ENCODE measurements at regions not wholly inside any gene's neighbourhood (a gene's known extent, or its start where the extent isn't known, plus 50 kb on each side); places are given as distances from the start of the nearest gene placed in this dataset.

DNA sequence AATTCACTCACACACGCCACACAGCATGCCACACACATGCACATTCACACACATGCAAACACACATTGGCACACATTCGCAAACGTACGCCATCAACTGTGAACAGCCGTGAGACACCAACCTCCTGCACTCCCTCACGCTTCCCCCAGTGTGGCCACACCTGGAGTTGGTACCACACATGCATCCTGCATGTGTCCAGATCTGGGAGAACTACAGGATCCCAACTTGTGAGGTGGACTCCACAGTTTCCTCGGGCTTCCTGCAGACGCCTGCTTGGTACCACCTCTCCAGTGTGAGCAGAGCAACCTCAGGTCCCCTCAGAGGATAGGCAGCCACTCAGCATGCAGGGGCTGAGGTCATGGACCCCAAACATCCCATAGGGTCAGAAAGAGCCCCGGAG is 239.0 kb downstream of the EIPR1 start:
- no peak for DNase-seq

DNA sequence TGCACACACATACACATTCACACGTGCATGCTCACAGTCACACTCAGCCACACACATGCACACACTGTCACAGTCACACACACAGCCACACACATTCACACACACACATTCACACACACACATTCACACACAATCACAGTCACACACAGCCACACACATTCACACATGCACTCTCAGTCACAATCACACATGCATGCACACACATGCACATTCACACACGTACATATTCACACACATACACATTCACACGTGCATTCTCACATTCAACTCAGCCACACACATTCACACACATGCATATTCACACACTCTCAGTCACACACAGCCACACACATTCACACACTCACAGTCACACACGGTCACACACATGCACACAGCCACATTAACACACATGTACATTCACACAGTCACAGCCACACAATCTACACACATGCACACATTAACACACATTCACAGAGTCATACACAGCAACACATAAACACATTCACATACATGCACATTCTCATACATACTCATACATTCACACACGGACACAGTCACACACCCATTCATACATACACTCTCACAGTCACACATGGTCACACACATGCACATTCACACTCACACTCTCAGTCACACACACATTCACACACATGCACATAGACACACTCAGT is 239.8 kb downstream of the EIPR1 start:
- DNase-seq: no peak

DNA sequence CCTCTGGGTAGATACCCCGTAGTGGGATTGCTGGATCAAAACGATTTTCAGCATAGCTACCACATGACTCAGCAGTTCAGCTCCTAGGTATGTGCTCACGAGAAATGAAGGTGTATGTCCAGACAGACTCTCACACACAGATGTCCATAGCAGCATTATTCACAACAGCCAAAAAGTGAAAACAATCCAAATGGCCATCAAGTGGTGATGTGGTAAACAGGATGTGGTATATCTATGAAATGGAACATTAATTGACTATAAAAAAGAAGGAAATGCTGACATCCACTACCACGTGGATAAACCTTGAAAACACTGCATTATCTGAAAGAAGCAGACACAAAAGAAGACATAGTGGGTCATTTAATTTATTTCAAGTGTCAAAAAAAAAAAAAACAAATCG is 241.9 kb downstream of the EIPR1 start:
- no peak for DNase-seq

DNA sequence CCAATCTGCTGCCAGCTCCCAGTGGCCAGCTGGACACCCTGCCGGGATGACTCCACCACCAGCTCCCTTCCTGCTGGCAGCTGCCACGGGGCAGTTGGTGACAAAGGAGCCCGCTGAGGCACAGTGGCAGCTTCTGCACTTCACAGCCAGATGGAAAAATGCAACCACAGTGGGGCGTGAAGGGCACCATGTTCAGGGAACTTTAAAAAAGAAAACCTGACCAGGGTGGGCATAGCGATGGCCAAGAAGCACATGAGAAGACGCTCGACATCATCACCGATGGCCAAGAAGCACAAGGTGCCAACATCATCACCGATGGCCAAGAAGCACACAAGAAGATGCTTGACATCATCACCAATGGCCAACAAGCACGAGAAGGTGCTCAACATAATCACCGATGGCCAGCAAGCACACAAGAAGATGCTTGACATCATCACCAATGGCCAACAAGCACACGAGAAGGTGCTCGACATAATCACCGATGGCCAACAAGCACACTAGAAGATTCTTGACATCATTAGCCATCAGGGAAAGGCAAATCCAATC is 243.5 kb downstream of the EIPR1 start:
- no peak for DNase-seq

DNA sequence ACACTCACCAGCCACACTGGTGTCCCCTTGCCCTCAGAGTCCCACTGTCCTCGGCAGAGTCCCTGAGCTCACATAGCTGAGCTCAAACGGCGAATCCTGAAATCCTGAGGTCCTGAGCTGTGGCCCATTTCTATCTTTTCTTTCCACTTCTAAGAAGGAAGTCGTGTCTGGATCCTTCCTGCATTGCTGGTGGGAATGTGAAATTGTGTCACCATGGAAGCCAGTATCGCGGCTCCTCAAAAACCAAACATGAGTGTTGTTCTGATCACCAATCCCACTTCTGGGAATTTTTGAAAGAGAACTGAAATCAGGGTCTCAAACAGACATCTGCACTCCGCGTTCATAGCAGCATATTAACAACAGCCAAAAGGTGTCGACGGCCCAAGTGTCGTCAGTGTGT is 244.7 kb downstream of the EIPR1 start:
- DNase-seq: no peak

DNA sequence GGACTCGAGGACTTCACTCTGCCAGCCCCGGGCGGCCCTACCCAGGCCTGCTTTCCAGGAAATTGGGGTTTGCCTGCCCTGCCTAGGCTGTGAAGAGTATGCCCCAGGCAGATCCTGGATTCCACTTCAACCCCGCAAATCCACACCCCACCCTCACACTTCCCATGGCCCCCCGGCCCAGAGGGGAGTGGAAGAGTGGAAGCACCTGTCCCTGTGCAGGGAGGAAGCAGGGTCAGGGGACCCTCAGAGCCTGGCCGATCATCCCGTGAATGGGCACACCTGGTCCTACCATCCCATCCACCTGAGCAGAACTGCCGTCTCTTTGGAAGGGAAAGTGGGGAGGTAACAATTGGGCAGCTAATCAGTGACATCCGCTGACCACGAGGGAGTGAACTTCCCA is 245.2 kb downstream of the EIPR1 start:
- no peak for DNase-seq

DNA sequence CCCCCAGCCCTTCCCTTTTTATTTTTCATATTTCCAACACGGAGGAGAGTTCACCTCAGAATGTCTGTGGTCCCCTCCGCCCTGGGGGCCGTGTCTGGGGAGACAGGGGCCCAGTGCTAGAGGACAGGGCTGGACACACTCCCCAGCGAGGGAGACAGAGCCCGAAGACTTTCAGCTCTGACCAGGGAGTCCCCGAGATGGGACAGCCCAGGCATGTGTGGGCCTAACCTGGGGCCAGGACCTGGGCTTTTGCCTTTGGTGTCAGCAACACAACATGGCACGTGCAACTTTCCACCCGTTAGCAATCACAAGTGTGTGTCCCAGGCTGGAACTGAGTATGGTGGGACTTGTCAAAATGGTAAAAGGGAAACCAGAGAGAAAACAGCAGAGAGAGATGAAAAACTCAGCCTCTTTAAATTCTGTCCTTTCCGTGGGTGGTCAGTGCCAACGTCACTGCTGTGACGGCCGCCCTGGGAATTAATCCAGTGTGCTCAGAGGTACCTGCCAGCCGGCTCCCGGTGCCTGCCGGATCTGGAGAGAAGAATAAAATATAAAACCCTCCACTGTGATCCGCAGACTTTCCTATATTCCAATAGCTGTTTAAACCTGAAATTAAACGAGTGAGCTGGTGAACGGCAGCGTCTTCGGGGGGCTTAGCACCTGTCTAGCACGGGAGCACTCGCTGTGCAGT is 245.8 kb downstream of the EIPR1 start:
- DNase-seq: no peak

DNA sequence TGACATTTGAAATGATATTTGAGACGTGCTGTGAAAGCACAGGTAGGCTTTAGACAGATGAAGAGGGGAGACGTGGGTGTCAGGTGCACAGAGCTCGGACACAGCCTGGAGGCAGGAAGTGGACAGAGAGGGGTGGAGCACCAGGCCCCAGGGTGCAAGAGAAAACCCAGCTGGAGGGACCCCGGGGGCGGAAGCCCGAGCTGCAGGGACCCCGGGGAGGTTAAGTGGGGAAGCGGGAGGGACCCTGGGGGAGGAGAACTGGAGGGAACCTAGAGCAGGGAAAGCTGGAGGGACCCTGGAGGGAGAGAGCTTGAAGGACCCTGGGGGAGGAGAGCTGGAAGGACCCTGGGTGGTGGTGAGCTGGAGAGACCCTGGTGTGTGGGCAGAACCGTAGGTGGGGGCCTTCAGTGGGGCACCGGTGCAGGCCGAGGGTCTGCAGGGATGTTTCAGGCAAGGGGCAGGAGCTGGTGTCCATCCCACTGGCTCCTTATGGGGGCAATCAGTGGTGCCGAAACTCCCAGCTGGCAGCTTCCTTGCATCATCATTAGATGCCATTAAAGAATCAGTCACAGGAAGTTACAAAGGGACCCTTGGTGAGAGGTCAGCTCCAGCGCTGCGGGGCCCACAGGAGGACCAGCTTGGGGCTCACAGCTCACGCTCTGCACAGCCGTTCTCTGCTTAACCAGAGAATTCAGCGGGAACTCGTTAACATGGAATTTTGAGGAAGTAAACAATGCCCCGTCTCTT is 246.6 kb downstream of the EIPR1 start:
- DNase-seq: no peak

DNA sequence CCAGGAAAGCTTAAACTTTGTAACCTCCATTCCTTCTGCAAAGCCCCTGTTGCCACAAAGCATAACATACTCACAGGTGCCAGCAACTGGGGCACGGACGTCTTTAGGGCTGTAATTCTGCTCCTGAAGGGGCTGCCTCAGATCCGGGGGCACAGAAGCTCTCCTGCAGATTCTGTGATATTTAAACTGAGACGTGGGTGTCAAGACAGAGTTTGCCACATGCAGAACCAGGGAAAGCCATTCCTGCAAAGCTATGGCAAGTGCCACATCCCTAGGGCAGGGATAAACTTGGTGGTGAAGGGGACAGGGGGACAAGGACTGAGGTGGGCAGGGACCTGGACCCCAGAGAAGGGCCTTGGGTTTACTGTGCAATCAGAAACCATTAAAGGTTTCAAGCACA is 247.2 kb downstream of the EIPR1 start:
- no peak for DNase-seq

DNA sequence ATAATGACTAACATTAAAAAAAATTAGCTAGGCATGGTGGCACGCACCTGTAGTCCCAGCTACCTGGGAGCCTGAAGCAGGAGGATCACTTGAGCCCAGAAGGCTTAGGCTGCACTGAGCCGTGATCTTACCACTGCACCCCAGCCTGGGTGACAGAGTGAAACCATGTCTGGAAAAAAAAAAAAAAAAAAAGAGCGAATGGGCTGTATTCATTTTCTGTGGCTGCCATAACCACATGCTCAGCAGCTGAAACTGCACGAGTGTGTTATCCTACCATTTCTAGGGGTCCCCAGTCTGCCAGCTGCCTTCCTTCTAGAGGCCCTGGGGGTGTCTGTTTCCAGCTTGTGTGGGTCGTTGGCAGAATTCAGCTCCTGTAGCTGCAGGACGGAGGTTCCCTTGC is 247.8 kb downstream of the EIPR1 start:
- DNase-seq: no peak

DNA sequence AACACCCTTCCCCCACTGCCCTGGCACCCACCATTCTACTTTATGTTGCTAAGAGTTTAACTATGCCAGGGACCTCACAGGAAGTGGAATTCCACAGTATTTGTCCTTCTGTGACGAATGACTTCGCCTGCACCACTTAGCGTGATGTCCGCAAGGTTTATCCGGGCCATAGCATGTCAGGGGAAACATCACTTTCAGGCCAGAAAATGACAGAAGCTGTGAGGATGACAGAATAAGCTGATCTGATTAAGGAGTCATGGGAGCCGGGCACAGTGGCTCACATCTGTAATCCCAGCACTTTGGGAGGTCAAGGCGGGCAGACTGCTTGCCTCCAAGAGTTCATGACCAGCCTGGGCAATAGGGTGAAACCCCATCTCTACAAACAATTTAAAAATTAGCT is 248.8 kb downstream of the EIPR1 start:
- no peak for DNase-seq

DNA sequence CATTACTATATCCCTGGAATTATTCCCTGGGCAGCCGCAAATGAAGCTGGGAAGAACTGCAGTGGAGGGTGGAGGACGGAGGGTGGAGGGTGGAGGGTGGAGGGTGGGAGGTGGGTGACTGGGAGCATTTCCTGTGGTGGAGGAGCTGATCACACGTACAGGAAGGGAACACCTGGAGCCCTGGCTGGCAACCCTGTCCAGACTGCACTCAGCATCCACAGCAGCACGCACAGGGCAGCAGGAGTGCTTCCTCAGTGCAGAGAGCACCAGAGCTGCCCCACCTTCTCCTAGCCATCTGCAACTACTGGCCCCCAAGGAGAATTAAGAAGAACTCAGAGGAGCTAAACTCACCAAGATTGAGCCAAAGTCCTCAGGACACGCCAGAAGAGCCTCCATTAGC is 249.9 kb downstream of the EIPR1 start:
- DNase-seq: no peak

DNA sequence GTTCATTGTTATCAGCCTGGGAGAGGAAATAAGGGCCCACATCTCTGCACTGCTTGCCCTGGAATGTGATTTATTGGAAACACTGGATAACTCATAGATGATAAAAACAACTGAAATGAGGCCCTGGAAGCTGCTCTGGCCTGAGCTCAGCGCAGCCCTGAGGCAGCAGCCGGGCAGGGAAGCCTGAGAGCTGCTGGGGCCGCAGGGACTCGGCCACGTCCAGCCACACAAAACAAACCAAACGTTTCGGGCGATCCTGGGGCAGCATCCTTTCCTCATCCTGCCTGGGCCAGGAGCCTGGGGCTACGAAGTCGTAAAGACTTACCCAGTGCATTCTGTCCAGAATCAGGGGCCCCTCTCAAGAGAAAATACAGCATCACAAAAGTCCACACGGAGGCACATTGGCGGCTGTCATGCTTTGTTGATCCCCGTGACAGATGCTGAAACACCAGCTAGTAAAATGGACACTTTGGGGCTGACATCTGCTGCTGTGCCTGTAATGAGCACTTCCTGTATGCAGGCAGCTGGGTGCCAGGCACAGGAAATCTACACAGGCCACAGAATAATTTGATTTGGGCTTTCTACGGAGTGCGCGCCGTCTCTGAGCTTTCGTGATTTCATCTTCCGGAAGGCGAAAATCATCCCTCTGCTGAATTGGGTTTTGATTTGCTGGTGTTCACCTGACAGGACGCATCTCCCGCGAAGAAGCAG is 250.6 kb downstream of the EIPR1 start:
- DNase-seq: no peak

DNA sequence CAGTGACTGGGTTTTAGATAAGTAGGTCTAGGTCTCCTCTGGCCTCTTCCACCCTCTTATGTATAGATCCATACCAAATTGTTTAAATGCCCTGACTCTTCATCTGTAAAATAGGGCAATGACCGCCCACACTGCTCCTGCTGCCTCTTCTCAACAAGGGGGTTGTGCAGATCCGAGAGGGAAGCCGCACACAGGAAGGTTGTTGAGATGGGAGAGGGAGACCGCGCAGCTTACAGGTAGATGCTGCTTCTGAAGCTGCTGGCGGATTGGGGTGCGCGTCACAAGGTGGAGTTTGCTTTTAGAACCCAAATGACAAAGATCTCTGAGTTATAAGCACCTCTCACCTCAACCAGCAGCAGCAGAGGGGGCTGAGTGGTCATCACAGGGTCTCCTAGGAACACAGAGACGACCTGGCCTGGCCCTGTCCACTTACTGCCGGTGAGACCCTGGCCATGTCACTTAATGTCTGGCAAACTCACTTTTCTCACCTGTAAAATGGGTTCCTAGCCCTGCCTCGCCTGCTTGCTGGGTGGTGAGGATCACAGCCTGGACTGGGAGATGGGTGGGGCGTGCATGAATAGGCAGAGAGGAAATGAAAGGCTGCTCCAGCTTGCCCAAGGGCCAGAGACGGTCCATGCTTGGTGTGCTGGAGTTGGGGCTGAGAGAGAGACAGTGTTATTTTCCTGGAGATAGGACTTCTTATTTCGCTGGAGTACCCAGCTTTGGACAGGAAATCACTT is 251.3 kb downstream of the EIPR1 start:
- DNase-seq: no peak

DNA sequence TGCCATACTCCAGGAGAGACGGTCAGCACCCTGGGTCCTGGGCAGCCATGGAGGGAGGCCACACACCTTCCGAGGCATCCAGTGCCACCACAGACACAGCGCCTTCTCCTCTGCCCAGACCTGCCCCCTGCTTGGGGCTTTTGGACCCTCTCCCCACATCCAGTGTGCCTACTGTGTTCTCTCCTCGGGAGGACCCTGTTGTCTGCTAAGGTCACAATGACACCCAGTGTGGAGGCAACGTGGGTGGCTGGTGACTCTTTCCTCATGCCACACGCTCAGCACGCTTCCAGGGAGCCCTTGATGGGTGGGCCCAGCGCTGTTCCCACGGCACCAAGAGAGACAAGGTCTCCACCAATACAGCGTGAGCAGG is 251.9 kb downstream of the EIPR1 start:
- no peak for DNase-seq

DNA sequence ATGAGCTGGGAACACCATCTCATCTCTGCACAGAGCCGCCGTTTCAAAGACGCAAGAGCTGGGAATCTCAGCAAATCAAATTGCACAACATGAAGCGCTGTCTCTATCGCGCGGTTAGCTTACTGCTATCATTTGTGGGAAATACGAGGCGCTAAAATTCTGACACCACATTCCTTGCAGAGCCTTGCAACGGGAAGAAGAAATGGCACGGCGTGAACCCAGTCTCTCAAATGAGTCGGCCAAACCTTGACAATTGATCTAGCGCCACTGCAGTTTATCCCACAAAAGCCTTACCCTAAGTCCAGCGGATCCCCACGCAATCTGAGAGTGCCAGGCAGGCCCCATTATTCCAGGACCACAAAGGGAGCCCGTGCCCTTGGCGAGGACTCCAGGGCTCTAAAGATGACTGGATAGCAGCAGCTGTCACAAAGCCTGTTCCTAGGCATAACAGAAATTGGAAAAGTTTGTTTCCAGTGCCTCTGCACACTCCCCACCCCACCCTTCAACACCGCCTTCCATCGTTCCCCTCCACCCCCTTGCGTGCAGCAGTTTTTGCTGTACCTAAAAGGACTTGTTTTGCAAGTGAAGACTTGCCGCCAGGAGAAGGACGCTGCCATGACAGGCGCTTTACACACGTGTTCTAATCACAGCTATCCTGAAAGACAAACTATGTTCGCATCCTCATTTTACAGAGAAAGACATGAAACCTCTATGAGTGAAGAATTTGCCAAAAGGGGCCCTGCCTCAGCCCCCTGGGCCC is 252.4 kb downstream of the EIPR1 start:
- DNase-seq: no peak

DNA sequence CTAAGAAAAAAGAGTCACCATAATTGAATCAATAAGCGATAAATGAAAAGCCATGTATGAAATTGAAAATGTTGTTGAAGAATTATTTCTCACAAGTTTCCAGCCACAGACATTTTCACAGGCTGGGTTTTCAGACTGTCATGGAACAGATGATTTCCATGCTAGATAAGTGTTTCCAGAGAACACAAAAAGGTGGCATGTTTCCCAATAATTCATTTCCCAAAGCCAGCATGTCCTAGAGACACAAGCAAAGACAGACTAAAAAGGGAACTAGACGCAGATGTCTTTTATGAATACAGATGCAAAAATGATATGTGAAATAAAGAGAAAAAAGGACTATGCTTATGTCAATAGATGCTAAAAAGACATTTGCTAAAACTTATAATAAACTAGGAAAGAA is 255.1 kb downstream of the EIPR1 start:
- DNase-seq: no peak

DNA sequence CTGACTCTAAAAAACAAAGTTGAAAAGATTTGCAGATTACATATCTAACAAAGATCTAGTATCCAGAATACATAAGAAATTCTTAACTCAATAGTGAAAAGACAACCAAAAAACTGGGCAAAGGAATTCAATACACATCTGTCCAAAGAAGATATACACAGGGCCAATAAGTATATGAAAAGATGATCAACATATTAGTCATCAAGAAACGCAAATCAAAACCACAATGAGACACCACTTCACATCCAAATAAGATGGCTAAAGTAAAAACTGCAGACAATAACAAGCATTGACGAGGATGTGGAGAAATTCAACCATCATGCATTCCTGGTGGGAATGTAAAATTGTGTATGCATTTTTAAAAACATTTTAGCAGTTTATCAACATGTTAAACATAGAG is 256.0 kb downstream of the EIPR1 start:
- DNase-seq: no peak

DNA sequence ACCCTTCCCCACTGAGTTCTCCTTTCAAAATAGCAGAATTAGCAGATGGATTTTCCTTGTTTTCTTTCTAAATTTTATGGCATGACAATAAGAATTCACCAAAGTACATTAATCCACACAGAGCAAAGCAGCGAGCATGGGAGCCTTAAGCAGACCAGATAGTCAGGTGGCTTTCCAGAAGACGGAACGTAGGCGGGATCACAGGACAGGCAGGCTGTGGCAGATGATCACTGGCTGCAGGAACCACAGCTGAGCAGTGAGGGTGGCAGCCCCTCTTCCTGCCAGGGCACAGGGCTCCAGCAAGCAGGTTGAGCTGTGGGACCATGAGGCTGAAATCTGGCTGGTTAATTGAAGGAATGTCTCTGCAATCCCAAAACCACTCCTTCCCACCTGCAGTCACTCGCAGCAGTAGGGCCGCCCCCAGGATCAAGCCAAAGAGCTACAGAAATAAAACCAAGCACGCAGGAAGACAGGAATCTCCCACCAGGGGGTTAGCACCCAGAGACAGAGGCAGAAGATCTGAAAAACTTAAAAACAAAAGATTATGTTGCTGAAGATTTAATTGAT is 259.9 kb downstream of the EIPR1 start:
- DNase-seq: no peak

DNA sequence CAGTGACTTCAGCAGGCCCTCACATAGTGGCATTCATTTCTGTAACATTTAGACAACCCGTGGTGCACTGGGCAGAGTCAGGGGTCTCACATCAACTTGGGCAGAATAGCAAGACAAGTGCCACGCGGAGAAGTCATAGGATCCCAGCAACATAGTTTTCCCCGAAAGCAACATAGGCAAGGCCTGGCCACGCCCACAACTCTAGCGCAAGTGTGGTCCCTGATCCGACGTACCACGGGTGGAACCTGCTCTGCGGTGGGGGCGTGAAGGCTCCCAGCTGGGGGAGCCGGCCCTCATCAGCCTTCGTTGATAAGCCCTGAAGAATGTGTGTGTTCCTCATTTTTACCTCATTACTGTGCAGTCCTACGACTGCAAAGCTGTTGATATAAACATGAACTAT is 261.2 kb downstream of the EIPR1 start:
- no peak for DNase-seq

DNA sequence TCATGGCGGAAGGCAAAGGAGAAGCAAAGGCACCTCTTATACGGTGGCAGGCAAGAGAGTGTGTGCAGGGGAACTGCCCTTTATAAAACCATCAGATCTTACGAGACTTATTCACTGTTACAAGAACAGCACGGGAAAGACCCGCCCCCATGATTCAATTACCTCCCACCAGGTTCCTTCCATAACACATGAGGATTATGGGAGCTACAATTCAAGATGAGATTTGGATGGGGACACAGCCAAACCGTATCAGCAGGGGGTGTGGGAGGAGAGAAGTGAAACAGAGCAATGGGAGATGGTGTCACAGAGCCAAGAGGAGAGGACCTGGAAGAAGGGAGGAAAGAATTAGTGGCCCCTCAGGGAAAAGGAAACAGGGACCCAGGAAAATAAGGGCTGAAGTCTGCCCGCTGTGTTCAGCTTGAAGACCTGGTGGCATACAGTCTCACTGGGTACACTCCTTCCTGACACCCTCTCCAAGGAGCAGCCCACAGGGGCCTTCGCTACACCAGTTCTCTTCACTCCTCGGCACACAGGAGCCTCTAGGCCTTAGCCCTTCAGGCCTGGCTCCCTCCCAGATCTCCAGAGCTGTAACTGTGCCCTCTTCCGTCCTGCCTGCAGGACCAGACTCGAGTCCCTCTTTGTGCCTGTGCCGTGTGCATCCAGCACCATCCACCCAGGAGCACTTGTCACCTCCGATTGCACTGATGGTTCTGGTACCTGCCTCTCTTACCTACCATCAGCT is 262.1 kb downstream of the EIPR1 start:
- no peak for DNase-seq
